GM23338 (cell line): ENCODE measurements at regions not wholly inside any gene's neighbourhood (a gene's known extent, or its start where the extent isn't known, plus 50 kb on each side); places are given as distances from the start of the nearest gene placed in this dataset.

Source experiments
- ATAC-seq: fragments of 200-7000 bp; cut with Tn5 transposase; 3 replicates; pipeline ENCODE4 v1.9.1; 2020
- DNase-seq: peaks from one replicate; pipeline ENCODE4 v3.0.0-alpha.2; 2015; ENCODE audit warnings: low spot score
- H2AFZ ChIP-seq: fragments of 200-600 bp; sonication (generic); 2 replicates; pipeline ENCODE4 v1.8.0; 2016; ENCODE audit warnings: antibody characterized with exemption, mild to moderate bottlenecking, moderate library complexity
- H3F3A ChIP-seq: fragments of 200-600 bp; sonication (generic); replicated peaks from 2 replicates; pipeline ENCODE4 v1.8.0; 2017; ENCODE audit warnings: antibody characterized with exemption, mixed run types, low read depth
- H3K27ac ChIP-seq: fragments of 200-600 bp; sonication (generic); 2 replicates; pipeline ENCODE4 v1.6.1; 2016; ENCODE audit warnings: low read depth
- H3K27me3 ChIP-seq: fragments of 200-600 bp; sonication (generic); 2 replicates; pipeline ENCODE4 v1.8.0; 2016; ENCODE audit warnings: mild to moderate bottlenecking, mixed run types, moderate library complexity; ENCODE audit not compliant: insufficient read depth
- H3K36me3 ChIP-seq: fragments of 200-600 bp; sonication (generic); 2 replicates; pipeline ENCODE4 v1.8.0; 2016; ENCODE audit warnings: mild to moderate bottlenecking; ENCODE audit not compliant: insufficient read depth
- H3K4me1 ChIP-seq: fragments of 200-600 bp; sonication (generic); 2 replicates; pipeline ENCODE4 v1.8.0; 2016; ENCODE audit warnings: mild to moderate bottlenecking, moderate library complexity; ENCODE audit not compliant: insufficient read depth
- H3K4me2 ChIP-seq: fragments of 200-600 bp; sonication (generic); 2 replicates; pipeline ENCODE4 v1.7.1; 2017; ENCODE audit warnings: mixed run types
- H3K4me3 ChIP-seq: fragments of 200-600 bp; sonication (generic); 2 replicates; pipeline ENCODE4 v1.6.1; 2016; ENCODE audit warnings: mixed run types
- H3K79me2 ChIP-seq: fragments of 200-600 bp; sonication (generic); replicated peaks from 2 replicates; pipeline ENCODE4 v1.8.0; 2017; ENCODE audit warnings: mild to moderate bottlenecking; ENCODE audit not compliant: insufficient read depth
- H3K9me2 ChIP-seq: fragments of 200-600 bp; sonication (generic); 2 replicates; pipeline ENCODE4 v1.8.0; 2017; ENCODE audit not compliant: insufficient read depth
- H4K20me1 ChIP-seq: fragments of 200-600 bp; sonication (generic); replicated peaks from 2 replicates; pipeline ENCODE4 v1.8.0; 2017; ENCODE audit warnings: mild to moderate bottlenecking; ENCODE audit not compliant: insufficient read depth
- H3K27ac Mint-ChIP-seq: 2 replicates; pipeline ENCODE4 v1.8.0; 2020; ENCODE audit warnings: inconsistent platforms, mild to moderate bottlenecking, moderate library complexity, mixed read lengths
- H3K27me3 Mint-ChIP-seq: 3 replicates; pipeline ENCODE4 v1.8.0; 2022; ENCODE audit warnings: low read depth, mild to moderate bottlenecking, moderate library complexity, mixed read lengths, inconsistent platforms; ENCODE audit not compliant: insufficient read depth, poor library complexity
- H3K36me3 Mint-ChIP-seq: 3 replicates; pipeline ENCODE4 v1.8.0; 2021; ENCODE audit warnings: low read depth, mild to moderate bottlenecking, inconsistent platforms, moderate library complexity, mixed read lengths
- H3K4me1 Mint-ChIP-seq: 3 replicates; pipeline ENCODE4 v1.8.0; 2020; ENCODE audit warnings: mild to moderate bottlenecking, inconsistent platforms, mixed read lengths
- H3K4me3 Mint-ChIP-seq: 3 replicates; pipeline ENCODE4 v1.8.0; 2021; ENCODE audit warnings: moderate library complexity, mild to moderate bottlenecking, inconsistent platforms, mixed read lengths
- H3K9me3 Mint-ChIP-seq: 3 replicates; pipeline ENCODE4 v1.8.0; 2020; ENCODE audit warnings: moderate library complexity, mild to moderate bottlenecking, inconsistent platforms, mixed read lengths
- CREB1 ChIP-seq: fragments of 250-450 bp; sonication (Bioruptor Pico); IDR thresholded peaks from 2 replicates; pipeline ENCODE4 v1.5.0; 2020; ENCODE audit warnings: low read depth, mild to moderate bottlenecking, moderate library complexity
- EZH2 ChIP-seq: fragments of 200-600 bp; sonication (generic); IDR thresholded peaks from one replicate; pipeline ENCODE4 v1.8.0; 2017; ENCODE audit warnings: antibody characterized with exemption, mild to moderate bottlenecking, low read depth; ENCODE audit not compliant: unreplicated experiment
- EZH2phosphoT487 ChIP-seq: fragments of 200-600 bp; sonication (generic); IDR thresholded peaks from one replicate; pipeline ENCODE4 v1.8.1; 2018; ENCODE audit warnings: antibody characterized with exemption; ENCODE audit not compliant: unreplicated experiment
- NANOG ChIP-seq: IDR thresholded peaks from 2 replicates; pipeline ENCODE4 v1.6.1; 2016; ENCODE audit warnings: antibody characterized with exemption, borderline replicate concordance
- POLR2AphosphoS5 ChIP-seq: IDR thresholded peaks from 2 replicates; pipeline ENCODE4 v1.6.1; 2016; ENCODE audit warnings: antibody characterized with exemption, low read depth
- STAT1 ChIP-seq: IDR thresholded peaks from one replicate; pipeline ENCODE4 v1.6.1; 2016; ENCODE audit warnings: antibody characterized with exemption; ENCODE audit not compliant: unreplicated experiment
- ZNF114 ChIP-seq: fragments of 250-450 bp; sonication (Bioruptor Pico); IDR thresholded peaks from 2 replicates; pipeline ENCODE4 v1.5.0; 2020; ENCODE audit warnings: mild to moderate bottlenecking, moderate library complexity
- TF ChIP-seq, protein P1 (sequence below): IDR thresholded peaks from one replicate; pipeline ENCODE4 v1.6.1; 2018; ENCODE audit warnings: antibody characterized with exemption; ENCODE audit not compliant: unreplicated experiment
- TF ChIP-seq, protein P2 (sequence below): fragments of 250-450 bp; sonication (Bioruptor Pico); IDR thresholded peaks from 2 replicates; pipeline ENCODE4 v1.5.0; 2020; ENCODE audit warnings: mild to moderate bottlenecking, moderate library complexity
- TF ChIP-seq, protein P3 (sequence below), 2 experiments: fragments of 200-600 bp in 1 of 2; sonication (generic) in 1 of 2; conservative IDR thresholded peaks; 2 replicates each; pipeline versions ENCODE4 v1.5.1 to v1.6.1; 2016 to 2017; ENCODE audit warnings: antibody characterized with exemption in 2 of 2, low read depth in 2 of 2, mild to moderate bottlenecking in 2 of 2, moderate library complexity in 1 of 2

DNA sequence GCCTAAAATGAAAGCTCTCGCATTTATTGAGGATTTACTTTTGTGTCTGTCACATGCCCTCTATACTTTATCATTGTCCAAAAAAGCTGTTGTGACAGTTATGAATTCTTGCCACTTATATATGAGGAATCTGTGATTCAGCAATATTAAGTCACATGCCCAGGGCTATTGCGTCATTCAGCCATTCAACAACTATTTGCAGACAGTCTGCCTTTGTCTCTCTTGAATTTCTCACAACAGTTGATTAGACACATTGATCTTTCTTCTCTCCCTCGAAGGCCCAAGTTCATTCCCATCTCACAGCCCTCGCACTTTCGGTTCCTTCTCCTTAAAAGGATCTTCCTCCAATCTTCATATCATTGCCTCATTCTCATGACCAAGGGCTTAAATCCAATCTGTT is 342.6 kb downstream of the MZT1 start:
- Mint-ChIP-seq H3K9me3 (no peaks in the 10 kb centered on the region), H3K4me1 (peaks cover 7% of the 10 kb centered on the region; the same call in 2 of the 3 replicates), H3K36me3 (no peaks in the 10 kb centered on the region), H3K27ac (peak overlapping the region; percentile 50), H3K27me3 (no peaks in the 10 kb centered on the region), H3K4me3 (no peak overlapping the region)
- no peak overlapping the region for H3K4me3 ChIP-seq
- no peaks in the 10 kb centered on the region for H3K4me1 ChIP-seq
- H3K4me2 ChIP-seq, result no peak overlapping the region
- ATAC-seq (no peak), DNase-seq (no peak)
- no peaks in the 10 kb centered on the region for H3F3A ChIP-seq
- no peaks in the 10 kb centered on the region for H3K79me2 ChIP-seq
- H3K9me2 ChIP-seq, result no peaks in the 10 kb centered on the region
- no peak overlapping the region; the same call in 1 of the 2 replicates for H2AFZ ChIP-seq
- no peak overlapping the region for H3K27ac ChIP-seq
- TF ChIP-seq EZH2, result no peak
- TF ChIP-seq STAT1, result no peak
- no peak for TF ChIP-seq EZH2phosphoT487
- no peak for TF ChIP-seq CREB1 (CRISPR knock-in tag)
- TF ChIP-seq, protein P1, sequence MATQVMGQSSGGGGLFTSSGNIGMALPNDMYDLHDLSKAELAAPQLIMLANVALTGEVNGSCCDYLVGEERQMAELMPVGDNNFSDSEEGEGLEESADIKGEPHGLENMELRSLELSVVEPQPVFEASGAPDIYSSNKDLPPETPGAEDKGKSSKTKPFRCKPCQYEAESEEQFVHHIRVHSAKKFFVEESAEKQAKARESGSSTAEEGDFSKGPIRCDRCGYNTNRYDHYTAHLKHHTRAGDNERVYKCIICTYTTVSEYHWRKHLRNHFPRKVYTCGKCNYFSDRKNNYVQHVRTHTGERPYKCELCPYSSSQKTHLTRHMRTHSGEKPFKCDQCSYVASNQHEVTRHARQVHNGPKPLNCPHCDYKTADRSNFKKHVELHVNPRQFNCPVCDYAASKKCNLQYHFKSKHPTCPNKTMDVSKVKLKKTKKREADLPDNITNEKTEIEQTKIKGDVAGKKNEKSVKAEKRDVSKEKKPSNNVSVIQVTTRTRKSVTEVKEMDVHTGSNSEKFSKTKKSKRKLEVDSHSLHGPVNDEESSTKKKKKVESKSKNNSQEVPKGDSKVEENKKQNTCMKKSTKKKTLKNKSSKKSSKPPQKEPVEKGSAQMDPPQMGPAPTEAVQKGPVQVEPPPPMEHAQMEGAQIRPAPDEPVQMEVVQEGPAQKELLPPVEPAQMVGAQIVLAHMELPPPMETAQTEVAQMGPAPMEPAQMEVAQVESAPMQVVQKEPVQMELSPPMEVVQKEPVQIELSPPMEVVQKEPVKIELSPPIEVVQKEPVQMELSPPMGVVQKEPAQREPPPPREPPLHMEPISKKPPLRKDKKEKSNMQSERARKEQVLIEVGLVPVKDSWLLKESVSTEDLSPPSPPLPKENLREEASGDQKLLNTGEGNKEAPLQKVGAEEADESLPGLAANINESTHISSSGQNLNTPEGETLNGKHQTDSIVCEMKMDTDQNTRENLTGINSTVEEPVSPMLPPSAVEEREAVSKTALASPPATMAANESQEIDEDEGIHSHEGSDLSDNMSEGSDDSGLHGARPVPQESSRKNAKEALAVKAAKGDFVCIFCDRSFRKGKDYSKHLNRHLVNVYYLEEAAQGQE, result no peak
- TF ChIP-seq POLR2AphosphoS5, result no peak
- TF ChIP-seq NANOG, result no peak
- TF ChIP-seq, protein P2, sequence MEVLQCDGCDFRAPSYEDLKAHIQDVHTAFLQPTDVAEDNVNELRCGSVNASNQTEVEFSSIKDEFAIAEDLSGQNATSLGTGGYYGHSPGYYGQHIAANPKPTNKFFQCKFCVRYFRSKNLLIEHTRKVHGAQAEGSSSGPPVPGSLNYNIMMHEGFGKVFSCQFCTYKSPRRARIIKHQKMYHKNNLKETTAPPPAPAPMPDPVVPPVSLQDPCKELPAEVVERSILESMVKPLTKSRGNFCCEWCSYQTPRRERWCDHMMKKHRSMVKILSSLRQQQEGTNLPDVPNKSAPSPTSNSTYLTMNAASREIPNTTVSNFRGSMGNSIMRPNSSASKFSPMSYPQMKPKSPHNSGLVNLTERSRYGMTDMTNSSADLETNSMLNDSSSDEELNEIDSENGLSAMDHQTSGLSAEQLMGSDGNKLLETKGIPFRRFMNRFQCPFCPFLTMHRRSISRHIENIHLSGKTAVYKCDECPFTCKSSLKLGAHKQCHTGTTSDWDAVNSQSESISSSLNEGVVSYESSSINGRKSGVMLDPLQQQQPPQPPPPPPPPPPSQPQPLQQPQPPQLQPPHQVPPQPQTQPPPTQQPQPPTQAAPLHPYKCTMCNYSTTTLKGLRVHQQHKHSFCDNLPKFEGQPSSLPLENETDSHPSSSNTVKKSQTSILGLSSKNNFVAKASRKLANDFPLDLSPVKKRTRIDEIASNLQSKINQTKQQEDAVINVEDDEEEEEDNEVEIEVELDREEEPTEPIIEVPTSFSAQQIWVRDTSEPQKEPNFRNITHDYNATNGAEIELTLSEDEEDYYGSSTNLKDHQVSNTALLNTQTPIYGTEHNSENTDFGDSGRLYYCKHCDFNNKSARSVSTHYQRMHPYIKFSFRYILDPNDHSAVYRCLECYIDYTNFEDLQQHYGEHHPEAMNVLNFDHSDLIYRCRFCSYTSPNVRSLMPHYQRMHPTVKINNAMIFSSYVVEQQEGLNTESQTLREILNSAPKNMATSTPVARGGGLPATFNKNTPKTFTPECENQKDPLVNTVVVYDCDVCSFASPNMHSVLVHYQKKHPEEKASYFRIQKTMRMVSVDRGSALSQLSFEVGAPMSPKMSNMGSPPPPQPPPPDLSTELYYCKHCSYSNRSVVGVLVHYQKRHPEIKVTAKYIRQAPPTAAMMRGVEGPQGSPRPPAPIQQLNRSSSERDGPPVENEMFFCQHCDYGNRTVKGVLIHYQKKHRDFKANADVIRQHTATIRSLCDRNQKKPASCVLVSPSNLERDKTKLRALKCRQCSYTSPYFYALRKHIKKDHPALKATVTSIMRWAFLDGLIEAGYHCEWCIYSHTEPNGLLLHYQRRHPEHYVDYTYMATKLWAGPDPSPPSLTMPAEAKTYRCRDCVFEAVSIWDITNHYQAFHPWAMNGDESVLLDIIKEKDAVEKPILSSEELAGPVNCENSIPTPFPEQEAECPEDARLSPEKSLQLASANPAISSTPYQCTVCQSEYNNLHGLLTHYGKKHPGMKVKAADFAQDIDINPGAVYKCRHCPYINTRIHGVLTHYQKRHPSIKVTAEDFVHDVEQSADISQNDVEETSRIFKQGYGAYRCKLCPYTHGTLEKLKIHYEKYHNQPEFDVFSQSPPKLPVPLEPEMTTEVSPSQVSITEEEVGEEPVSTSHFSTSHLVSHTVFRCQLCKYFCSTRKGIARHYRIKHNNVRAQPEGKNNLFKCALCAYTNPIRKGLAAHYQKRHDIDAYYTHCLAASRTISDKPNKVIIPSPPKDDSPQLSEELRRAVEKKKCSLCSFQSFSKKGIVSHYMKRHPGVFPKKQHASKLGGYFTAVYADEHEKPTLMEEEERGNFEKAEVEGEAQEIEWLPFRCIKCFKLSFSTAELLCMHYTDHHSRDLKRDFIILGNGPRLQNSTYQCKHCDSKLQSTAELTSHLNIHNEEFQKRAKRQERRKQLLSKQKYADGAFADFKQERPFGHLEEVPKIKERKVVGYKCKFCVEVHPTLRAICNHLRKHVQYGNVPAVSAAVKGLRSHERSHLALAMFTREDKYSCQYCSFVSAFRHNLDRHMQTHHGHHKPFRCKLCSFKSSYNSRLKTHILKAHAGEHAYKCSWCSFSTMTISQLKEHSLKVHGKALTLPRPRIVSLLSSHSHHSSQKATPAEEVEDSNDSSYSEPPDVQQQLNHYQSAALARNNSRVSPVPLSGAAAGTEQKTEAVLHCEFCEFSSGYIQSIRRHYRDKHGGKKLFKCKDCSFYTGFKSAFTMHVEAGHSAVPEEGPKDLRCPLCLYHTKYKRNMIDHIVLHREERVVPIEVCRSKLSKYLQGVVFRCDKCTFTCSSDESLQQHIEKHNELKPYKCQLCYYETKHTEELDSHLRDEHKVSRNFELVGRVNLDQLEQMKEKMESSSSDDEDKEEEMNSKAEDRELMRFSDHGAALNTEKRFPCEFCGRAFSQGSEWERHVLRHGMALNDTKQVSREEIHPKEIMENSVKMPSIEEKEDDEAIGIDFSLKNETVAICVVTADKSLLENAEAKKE, result no peak
- no peak for TF ChIP-seq ZNF114 (CRISPR knock-in tag)
- TF ChIP-seq, protein P3, sequence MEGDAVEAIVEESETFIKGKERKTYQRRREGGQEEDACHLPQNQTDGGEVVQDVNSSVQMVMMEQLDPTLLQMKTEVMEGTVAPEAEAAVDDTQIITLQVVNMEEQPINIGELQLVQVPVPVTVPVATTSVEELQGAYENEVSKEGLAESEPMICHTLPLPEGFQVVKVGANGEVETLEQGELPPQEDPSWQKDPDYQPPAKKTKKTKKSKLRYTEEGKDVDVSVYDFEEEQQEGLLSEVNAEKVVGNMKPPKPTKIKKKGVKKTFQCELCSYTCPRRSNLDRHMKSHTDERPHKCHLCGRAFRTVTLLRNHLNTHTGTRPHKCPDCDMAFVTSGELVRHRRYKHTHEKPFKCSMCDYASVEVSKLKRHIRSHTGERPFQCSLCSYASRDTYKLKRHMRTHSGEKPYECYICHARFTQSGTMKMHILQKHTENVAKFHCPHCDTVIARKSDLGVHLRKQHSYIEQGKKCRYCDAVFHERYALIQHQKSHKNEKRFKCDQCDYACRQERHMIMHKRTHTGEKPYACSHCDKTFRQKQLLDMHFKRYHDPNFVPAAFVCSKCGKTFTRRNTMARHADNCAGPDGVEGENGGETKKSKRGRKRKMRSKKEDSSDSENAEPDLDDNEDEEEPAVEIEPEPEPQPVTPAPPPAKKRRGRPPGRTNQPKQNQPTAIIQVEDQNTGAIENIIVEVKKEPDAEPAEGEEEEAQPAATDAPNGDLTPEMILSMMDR (conservative IDR thresholded peaks at IDR 0.05; ENCODE audit: low read depth in 2 of 2), result no peak
- no peaks in the 10 kb centered on the region for H3K36me3 ChIP-seq
- H4K20me1 ChIP-seq, result no peaks in the 10 kb centered on the region
- no peaks in the 10 kb centered on the region for H3K27me3 ChIP-seq
